H1 (cell line): ENCODE measurements at regions not wholly inside any gene's neighbourhood (a gene's known extent, or its start where the extent isn't known, plus 50 kb on each side); places are given as distances from the start of the nearest gene placed in this dataset.

Experiments
- BACH1 ChIP-seq: IDR thresholded peaks from 2 replicates; pipeline ENCODE4 v1.6.1; 2012; ENCODE audit warnings: low read length, improper control_type of control experiment
- CEBPB ChIP-seq: IDR thresholded peaks from 2 replicates; pipeline ENCODE4 v1.6.1; 2012; ENCODE audit warnings: low read depth, low read length
- CHD2 ChIP-seq: IDR thresholded peaks from 2 replicates; pipeline ENCODE4 v1.6.1; 2012; ENCODE audit warnings: low read length, improper control_type of control experiment
- EP300 ChIP-seq, 2 experiments: IDR thresholded peaks; 1 replicate in 1 of 2; 2 replicates in 1 of 2; pipeline ENCODE4 v1.6.1; 2011 to 2012; ENCODE audit warnings: low read depth in 2 of 2, low read length in 2 of 2, mild to moderate bottlenecking in 2 of 2, borderline replicate concordance in 1 of 2, inconsistent platforms in 1 of 2, moderate library complexity in 1 of 2
- GABPA ChIP-seq: IDR thresholded peaks from 2 replicates; pipeline ENCODE4 v1.6.1; 2011; ENCODE audit warnings: mild to moderate bottlenecking, low read length, moderate library complexity, borderline replicate concordance; ENCODE audit not compliant: insufficient read depth
- HDAC2 ChIP-seq, 2 experiments: fragments of 300-600 bp in 1 of 2; sonication (generic) in 1 of 2; IDR thresholded peaks; 2 replicates each; pipeline ENCODE4 v1.6.1; 2011 to 2012; ENCODE audit warnings: low read depth in 2 of 2, low read length in 2 of 2, mild to moderate bottlenecking in 2 of 2, moderate library complexity in 2 of 2, borderline replicate concordance in 1 of 2, inconsistent platforms in 1 of 2
- JUND ChIP-seq: IDR thresholded peaks from 2 replicates; pipeline ENCODE4 v1.6.1; 2011; ENCODE audit warnings: mild to moderate bottlenecking, improper control_type of control experiment, low read length
- SAP30 ChIP-seq: fragments of 300-600 bp; sonication (generic); IDR thresholded peaks from 2 replicates; pipeline ENCODE4 v1.7.1; 2012; ENCODE audit warnings: low read length, moderate library complexity, mild to moderate bottlenecking, inconsistent platforms; ENCODE audit not compliant: insufficient read depth, insufficient replicate concordance
- SIX5 ChIP-seq: IDR thresholded peaks from 2 replicates; pipeline ENCODE4 v1.6.1; 2011; ENCODE audit warnings: mild to moderate bottlenecking, low read depth, low read length
- SP1 ChIP-seq: IDR thresholded peaks from 2 replicates; pipeline ENCODE4 v1.6.1; 2011; ENCODE audit warnings: low read depth, low read length
- SP4 ChIP-seq: IDR thresholded peaks from 2 replicates; pipeline ENCODE4 v1.6.1; 2012; ENCODE audit warnings: low read length, inconsistent platforms
- SUZ12 ChIP-seq: fragments of 200-600 bp; sonication (generic); IDR thresholded peaks from 2 replicates; pipeline ENCODE4 v1.6.1; 2012; ENCODE audit warnings: mild to moderate bottlenecking, inconsistent platforms, low read length, moderate library complexity, mixed read lengths
- TAF1 ChIP-seq: IDR thresholded peaks from 2 replicates; pipeline ENCODE4 v1.6.1; 2011; ENCODE audit warnings: mild to moderate bottlenecking, low read depth, low read length

DNA sequence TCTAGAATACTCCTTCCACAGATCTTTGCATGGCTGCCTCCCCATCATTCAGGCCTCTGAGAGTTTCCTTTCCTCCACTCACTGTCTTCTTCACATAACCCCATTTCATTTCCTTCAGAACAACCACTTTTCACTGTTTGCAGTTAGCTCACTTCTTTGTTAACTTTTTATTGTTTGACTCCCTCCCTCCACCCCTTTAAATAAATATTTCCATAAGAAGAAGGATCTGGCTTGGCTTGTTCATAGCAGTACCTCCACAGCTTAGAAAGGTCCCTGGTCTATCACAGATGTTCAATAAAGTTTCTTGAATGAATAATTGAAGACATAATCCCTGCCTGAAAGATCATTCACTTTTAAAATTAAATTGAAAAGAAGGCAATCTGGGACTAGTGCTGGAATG lies 661.6 kb downstream of the ACTL7B start (continued):
- TF ChIP-seq HDAC2 (IDR thresholded peaks at IDR 0.05; ENCODE audit: borderline replicate concordance in 1 of 2, low read depth in 2 of 2, low read length in 2 of 2): no peak
- TF ChIP-seq BACH1: no peak
- no peak for TF ChIP-seq SP4
- no peak for TF ChIP-seq CEBPB
- no peak for TF ChIP-seq SIX5
- TF ChIP-seq JUND: no peak
- TF ChIP-seq TAF1: no peak
- no peak for TF ChIP-seq SAP30
- TF ChIP-seq EP300 (IDR thresholded peaks at IDR 0.05; ENCODE audit: borderline replicate concordance in 1 of 2, low read depth in 2 of 2, low read length in 2 of 2): no peak
- TF ChIP-seq GABPA: no peak
- TF ChIP-seq CHD2: no peak
- TF ChIP-seq SP1: no peak
- TF ChIP-seq SUZ12: no peak
